Sigmoid colon (tissue), 4 donors: ENCODE measurements at regions not wholly inside any gene's neighbourhood (a gene's known extent, or its start where the extent isn't known, plus 50 kb on each side); places are given as distances from the start of the nearest gene placed in this dataset.

Source experiments
- EP300 ChIP-seq, 4 donors: sonication (generic); formaldehyde crosslinking; IDR thresholded peaks; one replicate each; pipeline ENCODE4 v1.6.1; 2017; ENCODE audit warnings: antibody characterized with exemption in 4 of 4
- POLR2A ChIP-seq, 2 donors: fragments of 450-650 bp; IDR thresholded peaks; one replicate each; pipeline ENCODE4 v1.6.1; 2016; ENCODE audit warnings: antibody characterized with exemption in 2 of 2, mild to moderate bottlenecking in 2 of 2, moderate library complexity in 2 of 2
- TF ChIP-seq, protein P1 (sequence below), 4 experiments: fragments of 450-650 bp in 3 of 4; fragments of 200-600 bp in 1 of 4; IDR thresholded peaks; one replicate each; pipeline ENCODE4 v1.5.1; 2016 to 2019; ENCODE audit warnings: antibody characterized with exemption in 4 of 4, mild to moderate bottlenecking in 3 of 4, moderate library complexity in 2 of 4

DNA sequence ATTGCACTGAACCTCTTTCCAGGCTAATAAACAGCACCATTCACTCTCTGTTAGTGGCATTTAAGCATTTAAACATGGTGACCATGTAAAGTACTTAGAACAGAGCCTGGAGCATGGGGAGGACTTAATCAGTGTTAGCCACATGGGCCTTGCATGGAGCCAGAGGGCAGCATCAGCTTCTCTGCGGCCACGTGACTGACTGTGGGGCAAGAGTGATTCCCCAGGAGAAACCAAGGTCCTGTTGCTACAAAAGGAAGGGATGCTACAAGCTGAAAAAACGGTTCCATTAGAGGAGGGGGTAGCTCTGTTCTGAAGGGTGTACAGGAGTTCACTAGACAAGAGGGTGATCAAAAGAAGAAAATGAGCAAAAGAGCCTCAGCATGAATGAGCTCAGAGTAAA, 256.8 kb downstream of the MATN1 start:
- TF ChIP-seq, protein P1, sequence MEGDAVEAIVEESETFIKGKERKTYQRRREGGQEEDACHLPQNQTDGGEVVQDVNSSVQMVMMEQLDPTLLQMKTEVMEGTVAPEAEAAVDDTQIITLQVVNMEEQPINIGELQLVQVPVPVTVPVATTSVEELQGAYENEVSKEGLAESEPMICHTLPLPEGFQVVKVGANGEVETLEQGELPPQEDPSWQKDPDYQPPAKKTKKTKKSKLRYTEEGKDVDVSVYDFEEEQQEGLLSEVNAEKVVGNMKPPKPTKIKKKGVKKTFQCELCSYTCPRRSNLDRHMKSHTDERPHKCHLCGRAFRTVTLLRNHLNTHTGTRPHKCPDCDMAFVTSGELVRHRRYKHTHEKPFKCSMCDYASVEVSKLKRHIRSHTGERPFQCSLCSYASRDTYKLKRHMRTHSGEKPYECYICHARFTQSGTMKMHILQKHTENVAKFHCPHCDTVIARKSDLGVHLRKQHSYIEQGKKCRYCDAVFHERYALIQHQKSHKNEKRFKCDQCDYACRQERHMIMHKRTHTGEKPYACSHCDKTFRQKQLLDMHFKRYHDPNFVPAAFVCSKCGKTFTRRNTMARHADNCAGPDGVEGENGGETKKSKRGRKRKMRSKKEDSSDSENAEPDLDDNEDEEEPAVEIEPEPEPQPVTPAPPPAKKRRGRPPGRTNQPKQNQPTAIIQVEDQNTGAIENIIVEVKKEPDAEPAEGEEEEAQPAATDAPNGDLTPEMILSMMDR (IDR thresholded peaks at IDR 0.05), result no peak
- TF ChIP-seq POLR2A (IDR thresholded peaks at IDR 0.05) (no peak), EP300 (IDR thresholded peaks at IDR 0.05) (no peak)
